HG02588 (cell line): ENCODE measurements at regions not wholly inside any gene's neighbourhood (a gene's known extent, or its start where the extent isn't known, plus 50 kb on each side); places are given as distances from the start of the nearest gene placed in this dataset.

Experiments used
- ATAC-seq: cut with Tn5 transposase; IDR thresholded peaks from one replicate; pipeline ENCODE4 v1.9.1; 2021; ENCODE audit warnings: mild to moderate bottlenecking, moderate library complexity; ENCODE audit not compliant: unreplicated experiment

- no peak for ATAC-seq
Measured at GRCh38 chr10:2953495-2953894, 113.9 kb upstream of the PFKP start.

GRCh38 chr10:2951235-2951835 is 116.0 kb upstream of the PFKP start:
- ATAC-seq, result no peak

GRCh38 chr10:2950546-2950945 is 116.8 kb upstream of the PFKP start:
- ATAC-seq, result no peak

DNA sequence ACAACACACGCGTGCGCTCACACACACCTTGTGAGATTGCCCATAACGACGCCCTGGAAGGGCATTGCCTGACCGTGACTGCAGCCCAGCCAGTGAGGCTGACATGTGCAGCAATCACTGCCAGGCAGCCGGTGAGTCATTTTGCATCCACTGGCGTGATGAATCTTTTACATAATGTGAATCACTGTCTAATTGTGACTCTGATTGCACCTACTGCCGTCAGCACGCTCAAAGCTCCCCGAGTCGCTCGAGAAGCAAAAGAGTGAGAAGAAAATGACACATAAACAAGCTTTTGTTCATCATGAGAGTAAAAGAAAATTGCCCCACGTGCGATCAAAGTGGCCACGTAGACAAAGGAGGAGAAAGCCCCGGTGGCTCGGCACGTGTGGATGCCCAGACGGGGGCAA is 117.4 kb upstream of the PFKP start:
- peak; percentile 61 for ATAC-seq

DNA sequence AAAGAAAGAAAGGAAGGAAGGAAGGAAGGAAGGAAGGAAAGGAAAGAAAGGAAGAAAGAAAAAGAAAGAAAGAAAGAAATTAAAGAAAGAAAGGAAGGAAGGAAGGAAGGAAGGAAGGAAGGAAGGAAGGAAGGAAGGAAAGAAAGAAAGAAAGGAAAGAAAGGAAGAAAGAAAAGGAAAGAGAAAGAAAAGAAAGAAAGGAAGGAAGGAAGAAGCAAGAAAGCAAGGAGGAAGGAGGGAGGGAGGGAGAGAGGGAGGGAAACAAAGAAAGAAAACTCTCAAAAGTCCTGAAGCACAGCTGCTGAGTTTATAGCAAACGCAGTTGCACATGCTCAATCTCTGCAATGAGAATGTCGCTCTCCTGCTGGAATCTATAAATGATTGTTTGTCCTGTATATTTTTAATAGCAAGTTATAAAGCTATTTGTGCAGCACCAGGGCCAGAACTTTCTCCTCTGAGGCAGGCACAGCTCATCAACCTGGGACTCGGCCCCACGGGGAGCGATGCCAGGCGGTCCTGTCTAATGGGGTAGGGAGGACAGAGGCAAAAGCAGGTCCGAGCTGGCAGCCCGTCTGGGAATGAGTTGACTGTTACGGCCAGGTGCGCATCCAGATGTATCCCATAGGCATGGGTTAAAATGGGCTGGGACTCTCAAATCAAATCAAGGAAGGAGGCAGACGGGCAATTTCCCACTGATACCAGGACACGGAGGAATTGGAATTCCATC is 118.0 kb upstream of the PFKP start:
- peak; percentile 2 for ATAC-seq

DNA sequence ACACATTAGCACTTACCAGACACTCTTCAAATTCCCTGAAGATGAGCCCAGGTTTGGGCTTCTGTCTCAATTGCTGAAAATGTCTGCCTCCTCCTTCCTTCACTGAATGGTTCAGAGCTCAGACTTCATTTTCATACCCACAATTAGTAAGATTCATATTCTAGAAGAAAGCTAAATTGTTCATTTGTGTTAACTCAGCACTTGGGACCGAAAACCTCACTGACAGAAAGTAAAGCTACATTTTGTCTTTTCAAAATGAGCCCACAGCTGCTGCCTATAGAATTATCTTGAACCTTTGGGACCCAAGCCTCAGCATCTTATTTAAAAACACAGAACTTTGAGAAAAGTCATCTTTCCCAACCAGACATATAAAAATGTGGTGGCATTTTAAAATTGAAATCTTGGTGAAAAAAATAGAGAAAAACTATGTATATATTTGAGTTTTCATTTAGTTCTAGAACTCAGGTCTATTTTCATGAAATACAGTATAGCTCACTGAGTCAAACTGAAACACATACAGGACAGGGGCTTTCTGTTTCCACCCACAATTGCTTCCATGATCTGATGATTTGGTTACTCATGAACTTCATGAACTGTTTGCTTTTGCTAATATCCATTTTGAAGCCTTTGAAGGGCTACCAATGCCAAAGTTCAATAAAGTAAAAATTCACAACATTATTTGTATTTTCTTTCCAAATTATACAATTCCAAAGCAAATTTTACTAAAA is 119.1 kb upstream of the PFKP start:
- ATAC-seq, result peak; percentile 73

DNA sequence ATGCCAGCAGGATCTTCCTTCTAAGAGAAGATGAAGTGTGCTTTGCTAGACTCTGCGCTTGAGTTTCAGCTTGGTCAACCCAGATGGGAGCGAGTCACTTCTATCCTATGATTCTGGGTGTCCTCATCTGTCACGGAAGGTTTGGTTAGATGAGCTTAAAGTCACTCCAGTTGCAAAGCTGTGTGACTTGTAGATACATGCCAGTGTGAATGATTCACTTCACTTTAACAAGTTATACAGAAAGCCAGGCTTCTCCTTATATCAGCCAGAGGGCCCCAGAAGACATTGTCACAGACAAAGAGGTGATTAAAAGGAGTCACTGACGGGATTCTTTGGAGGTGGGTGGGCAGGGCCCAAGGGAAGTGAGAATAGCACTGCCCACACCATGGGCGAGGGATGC is 122.6 kb upstream of the PFKP start:
- no peak for ATAC-seq

DNA sequence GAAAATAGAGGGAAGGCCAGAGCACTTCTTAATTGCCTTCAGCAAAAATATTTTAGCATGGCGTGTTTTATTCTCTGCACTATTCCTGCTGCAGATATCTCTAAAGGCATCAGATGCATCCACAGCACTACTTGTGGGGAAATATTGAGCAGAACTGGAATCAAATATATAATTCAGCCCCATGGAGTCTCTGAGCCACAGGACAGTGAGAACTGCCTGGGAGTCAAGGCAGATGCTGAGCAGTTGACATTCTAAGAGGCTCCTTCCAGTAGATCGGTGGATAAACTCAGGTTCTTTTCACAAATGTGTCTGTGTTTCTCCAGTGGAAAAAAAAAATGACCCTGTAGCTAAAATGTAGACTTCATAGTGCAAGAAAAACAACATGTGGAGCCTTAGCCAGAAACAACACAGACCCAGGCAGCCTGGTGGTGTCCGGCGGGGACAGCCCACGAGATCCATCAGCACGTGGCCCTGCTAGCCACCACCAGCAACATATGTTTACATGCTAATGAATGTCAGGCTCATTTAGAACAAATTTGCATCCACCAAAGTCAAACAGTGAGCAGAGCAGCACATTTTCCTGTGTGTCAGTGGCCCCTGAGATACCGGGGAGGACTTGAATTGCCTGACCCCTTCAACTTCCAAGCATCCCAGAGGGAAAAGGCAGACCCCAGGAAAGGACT is 123.3 kb upstream of the PFKP start:
- no peak for ATAC-seq

GRCh38 chr10:2942938-2943337 is 124.4 kb upstream of the PFKP start:
- no peak for ATAC-seq

DNA sequence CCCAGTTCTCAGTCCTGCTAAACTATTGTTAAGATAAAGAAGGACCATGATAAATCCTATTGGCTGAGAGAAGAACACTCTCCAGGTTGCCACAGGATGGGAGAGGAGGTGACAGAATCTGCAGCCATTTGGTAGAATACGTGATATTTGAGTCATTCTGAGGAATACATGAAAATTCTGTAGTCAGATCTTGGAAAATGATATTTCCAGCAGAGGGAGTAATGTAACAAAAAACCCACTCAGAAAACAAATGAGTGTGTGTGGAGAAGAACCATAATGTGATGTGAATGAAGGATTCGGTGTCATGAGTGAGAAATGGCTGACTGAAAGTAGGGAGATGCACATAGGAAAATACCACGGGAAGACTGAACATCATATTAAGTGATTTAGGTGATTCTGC is 128.5 kb upstream of the PFKP start:
- ATAC-seq, result no peak

DNA sequence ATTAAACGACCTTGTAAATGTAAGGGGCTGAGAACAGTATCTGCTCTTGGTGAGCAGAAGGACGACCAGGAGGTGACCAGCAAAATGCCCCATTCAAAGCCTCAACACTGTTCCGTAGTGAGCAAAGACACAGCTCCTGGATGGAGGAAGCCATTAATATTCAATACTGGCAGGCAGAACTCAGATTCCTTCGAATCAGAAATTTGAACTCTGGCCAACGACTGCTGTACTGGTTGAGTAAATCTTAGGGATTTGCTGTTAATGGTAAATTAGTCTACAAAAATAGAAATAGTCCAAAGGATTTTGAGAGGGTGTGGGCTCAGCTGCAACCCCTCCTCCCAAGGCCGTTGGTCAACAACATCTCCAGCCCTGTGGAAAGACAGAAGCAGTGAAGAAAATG is 130.5 kb upstream of the PFKP start:
- ATAC-seq, result no peak

DNA sequence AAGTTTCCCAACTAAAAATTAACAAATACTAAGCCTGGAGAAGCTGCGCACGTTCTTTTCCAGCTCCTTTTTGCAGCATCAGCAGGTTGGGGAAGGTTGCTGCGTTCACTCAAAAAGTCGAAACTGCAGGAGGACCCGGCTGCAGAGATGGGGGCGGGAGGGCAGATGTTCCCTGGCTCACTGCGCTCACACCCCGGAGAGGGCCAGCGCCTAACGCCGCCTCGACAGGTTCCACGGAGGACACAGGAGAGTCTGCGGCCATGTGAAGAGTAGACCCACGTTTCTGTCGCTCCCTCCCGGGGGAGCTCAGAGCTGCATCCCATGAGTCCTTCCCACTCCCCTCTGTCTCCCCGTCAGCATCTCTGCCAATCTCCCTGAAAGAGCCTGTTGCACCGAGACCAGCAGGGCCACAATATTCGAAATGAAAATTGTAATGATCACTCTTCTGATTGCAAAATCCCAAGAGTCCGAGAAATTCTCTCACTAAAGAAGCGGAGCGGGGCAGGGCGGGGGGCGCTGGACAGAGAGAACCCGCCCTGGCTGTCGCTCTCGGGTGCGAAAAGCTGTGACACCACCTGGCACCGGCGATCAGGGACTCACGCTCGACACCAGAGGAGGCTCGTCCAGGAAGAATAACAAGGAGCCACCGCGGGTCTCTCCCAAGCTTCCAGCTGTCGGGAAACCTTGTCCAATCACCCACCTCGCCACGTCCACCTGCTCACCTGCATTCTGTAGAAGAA is 131.5 kb upstream of the PFKP start:
- ATAC-seq, result no peak

DNA sequence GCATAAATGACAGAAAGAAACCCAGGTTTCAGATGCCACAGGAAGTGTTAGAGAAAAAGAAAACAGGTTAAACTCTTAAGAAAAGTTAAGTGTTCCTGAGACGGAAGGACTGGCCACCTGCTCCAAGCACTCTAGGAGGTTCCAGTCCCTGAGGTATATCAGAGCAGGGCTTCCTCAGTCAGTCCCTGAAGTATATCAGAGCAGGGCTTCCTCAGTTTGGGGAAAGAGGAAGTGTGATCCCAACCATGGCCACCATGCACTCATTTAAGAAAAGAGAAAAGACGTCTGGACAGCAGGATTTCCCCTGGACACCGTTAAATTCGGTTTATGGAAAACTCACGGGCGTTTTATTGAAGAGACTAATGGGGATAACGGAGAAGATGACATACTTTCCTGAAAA is 133.4 kb upstream of the PFKP start:
- no peak for ATAC-seq

GRCh38 chr10:2933519-2933918 is 133.8 kb upstream of the PFKP start:
- ATAC-seq, result no peak

GRCh38 chr10:2933071-2933470 is 134.3 kb upstream of the PFKP start:
- ATAC-seq, result no peak

DNA sequence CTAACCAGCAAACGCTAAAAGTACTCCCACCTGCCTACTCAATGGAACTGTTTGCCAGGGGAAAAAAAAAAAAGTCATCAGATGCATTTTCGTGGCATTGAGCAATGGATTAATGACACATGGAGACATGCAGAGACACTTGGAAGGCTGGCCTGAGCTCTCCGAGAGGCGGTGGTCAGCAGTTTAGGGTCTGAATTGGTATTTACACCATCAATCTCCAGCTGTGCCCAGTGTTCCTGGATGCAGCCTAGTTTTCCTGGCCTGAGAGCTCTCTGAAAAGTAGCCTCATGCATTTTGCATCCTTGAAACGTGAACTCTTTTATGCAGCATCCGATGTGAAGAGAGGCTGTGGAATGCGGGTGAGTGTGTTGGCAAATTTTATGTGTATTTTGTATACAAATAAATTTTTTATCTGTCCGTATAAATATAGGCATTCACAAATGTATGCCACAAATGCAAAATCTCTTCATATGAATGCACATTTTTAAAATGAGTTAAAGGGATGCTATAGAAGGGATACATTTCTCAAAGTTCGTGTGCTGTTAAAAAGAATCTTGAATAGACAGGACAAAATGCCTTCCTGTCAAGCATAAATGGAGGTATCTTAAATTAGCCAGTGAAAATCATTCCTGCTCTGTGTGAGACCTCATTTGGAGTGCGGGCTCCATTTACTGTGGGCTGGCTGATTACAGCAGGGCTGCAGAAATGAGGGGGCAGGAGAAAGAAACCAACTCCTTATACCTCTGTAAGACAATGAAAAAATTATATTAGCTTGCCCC is 137.7 kb upstream of the PFKP start:
- no peak for ATAC-seq

- ATAC-seq, result peak; percentile 84
Measured at GRCh38 chr10:2927958-2928840, 139.1 kb upstream of the PFKP start.

DNA sequence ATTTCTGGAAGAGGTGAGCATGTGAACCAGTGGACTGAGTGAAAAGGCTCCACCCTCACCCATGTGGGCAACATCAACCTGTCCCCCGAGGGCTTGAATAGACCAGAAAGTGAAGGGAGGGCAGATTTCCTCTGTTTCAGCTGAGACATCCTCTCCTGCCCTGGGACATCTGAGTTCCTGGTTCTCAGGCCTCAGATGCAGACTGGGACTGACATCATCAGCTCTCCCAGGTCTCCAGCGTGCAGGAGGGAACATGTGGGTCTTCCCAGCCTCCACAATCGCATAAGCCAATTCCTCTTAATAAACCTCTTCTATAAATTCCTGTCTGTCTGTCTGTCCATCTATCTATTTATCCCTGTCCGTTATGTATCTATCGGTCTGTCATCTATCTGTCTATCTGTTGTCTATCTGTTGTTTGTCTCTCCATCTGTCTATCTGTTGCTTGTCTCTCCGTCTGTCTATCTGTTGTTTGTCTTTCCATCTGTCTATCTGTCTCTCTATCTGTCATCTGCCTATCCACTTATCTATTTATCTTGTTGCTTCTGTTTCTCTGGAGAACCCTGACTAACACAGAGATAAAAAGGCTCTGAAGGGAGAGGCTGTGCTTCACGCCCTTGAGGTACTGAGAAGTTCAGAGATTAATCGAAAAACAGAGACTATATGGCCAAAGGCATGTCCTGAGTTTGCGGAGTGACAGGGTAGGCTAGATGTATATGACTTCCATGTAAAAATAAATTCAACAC is 140.3 kb upstream of the PFKP start:
- ATAC-seq, result no peak

DNA sequence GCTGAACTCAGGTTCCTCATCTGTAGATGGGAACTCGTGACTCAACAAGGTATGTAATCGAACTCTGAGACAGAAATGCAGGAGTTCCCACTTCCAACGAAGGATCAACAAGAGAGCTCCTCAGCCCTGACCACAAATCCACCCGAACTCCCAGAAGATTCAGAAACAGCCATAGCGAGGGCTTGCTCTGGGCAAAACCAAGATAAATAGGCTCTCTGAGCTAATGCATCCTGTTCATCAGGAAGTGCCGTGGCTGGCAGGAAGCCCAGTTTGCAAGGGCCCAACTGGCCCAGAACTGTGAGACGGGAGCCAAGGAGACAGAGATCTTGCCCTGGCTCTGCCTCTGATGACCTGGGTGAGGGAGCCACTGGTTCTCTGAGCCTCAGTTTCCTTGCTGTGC is 141.7 kb upstream of the PFKP start:
- no peak for ATAC-seq
